Fibroblast of lung (primary cell): ENCODE measurements at regions not wholly inside any gene's neighbourhood (a gene's known extent, or its start where the extent isn't known, plus 50 kb on each side); places are given as distances from the start of the nearest gene placed in this dataset.
"Not testable (repeated sequence)": the region's sequence is repeated elsewhere in the genome, so short reads cannot be mapped to it uniquely, and the experiment has no call there.

ENCODE experiments used
- EZH2 ChIP-seq: IDR thresholded peaks from 2 replicates; pipeline ENCODE4 v1.5.1; 2012; ENCODE audit warnings: low read length, control low read depth, mild to moderate bottlenecking; ENCODE audit errors: missing control alignments
- TF ChIP-seq, protein P1 (sequence below), 2 donors: IDR thresholded peaks in 1 of 2; conservative IDR thresholded peaks in 1 of 2; 1 replicate in 1 of 2; 2 replicates in 1 of 2; pipeline ENCODE4 v1.5.1; 2011 to 2012; ENCODE audit warnings: low read length in 2 of 2, control low read depth in 1 of 2, inconsistent platforms in 1 of 2, low read depth in 1 of 2, mild to moderate bottlenecking in 1 of 2

GRCh38 chr13:109311431-109311976 is 474.9 kb downstream of the IRS2 start:
- TF ChIP-seq, protein P1, sequence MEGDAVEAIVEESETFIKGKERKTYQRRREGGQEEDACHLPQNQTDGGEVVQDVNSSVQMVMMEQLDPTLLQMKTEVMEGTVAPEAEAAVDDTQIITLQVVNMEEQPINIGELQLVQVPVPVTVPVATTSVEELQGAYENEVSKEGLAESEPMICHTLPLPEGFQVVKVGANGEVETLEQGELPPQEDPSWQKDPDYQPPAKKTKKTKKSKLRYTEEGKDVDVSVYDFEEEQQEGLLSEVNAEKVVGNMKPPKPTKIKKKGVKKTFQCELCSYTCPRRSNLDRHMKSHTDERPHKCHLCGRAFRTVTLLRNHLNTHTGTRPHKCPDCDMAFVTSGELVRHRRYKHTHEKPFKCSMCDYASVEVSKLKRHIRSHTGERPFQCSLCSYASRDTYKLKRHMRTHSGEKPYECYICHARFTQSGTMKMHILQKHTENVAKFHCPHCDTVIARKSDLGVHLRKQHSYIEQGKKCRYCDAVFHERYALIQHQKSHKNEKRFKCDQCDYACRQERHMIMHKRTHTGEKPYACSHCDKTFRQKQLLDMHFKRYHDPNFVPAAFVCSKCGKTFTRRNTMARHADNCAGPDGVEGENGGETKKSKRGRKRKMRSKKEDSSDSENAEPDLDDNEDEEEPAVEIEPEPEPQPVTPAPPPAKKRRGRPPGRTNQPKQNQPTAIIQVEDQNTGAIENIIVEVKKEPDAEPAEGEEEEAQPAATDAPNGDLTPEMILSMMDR (conservative IDR thresholded peaks at IDR 0.05 in 1 of 2, IDR thresholded peaks at IDR 0.05 in 1 of 2; ENCODE audit: low read depth in 1 of 2, low read length in 2 of 2), result not testable (repeated sequence)
- TF ChIP-seq EZH2, result not testable (repeated sequence)
